SU-DHL-6 (cell line): ENCODE measurements at regions not wholly inside any gene's neighbourhood (a gene's known extent, or its start where the extent isn't known, plus 50 kb on each side); places are given as distances from the start of the nearest gene placed in this dataset.

ENCODE experiments used
- H2AFZ ChIP-seq: fragments of 200-600 bp; sonication (generic); 2 replicates; pipeline ENCODE4 v1.6.1; 2014; ENCODE audit warnings: low read depth, mild to moderate bottlenecking, moderate library complexity, mixed read lengths, antibody characterized with exemption, low read length; ENCODE audit not compliant: severe bottlenecking
- H3F3A ChIP-seq: fragments of 200-600 bp; shearing (Covaris generic); 2 replicates; pipeline ENCODE4 v1.6.0; 2016; ENCODE audit warnings: antibody characterized with exemption, mild to moderate bottlenecking; ENCODE audit not compliant: insufficient read depth
- H3K27ac ChIP-seq: fragments of 200-600 bp; sonication (generic); 2 replicates; pipeline ENCODE4 v1.5.1; 2016; ENCODE audit warnings: low read depth, mild to moderate bottlenecking, low read length, moderate library complexity, mixed read lengths
- H3K27me3 ChIP-seq: fragments of 200-600 bp; sonication (generic), shearing (Covaris generic); 2 replicates; pipeline ENCODE4 v1.6.0; 2014; ENCODE audit warnings: mild to moderate bottlenecking, low read length
- H3K36me3 ChIP-seq: fragments of 200-600 bp; sonication (generic); 2 replicates; pipeline ENCODE4 v1.6.1; 2014; ENCODE audit warnings: mild to moderate bottlenecking, low read length, mixed read lengths
- H3K4me2 ChIP-seq: fragments of 300-600, 200-600 bp; shearing (Covaris generic), sonication (generic); 2 replicates; pipeline ENCODE4 v1.6.0; 2014; ENCODE audit warnings: low read length, low read depth, mild to moderate bottlenecking; ENCODE audit not compliant: poor library complexity, severe bottlenecking
- H3K4me3 ChIP-seq: fragments of 200-600 bp; sonication (generic); 2 replicates; pipeline ENCODE4 v1.5.1; 2014; ENCODE audit warnings: antibody characterized with exemption, low read length, mild to moderate bottlenecking, mixed read lengths; ENCODE audit not compliant: insufficient read depth, poor library complexity, severe bottlenecking
- H3K79me2 ChIP-seq: fragments of 200-600 bp; sonication (generic); 2 replicates; pipeline ENCODE4 v1.6.1; 2014; ENCODE audit warnings: mild to moderate bottlenecking, low read length, moderate library complexity; ENCODE audit not compliant: insufficient read depth
- H3K9ac ChIP-seq: fragments of 200-600 bp; sonication (generic); 2 replicates; pipeline ENCODE4 v1.7.0; 2014; ENCODE audit warnings: mild to moderate bottlenecking, low read length
- H3K9me2 ChIP-seq: fragments of 200-600 bp; sonication (generic); replicated peaks from 2 replicates; pipeline ENCODE4 v1.6.1; 2014; ENCODE audit warnings: low read length; ENCODE audit not compliant: insufficient read depth
- H3K9me3 ChIP-seq: fragments of 200-600 bp; sonication (generic); 2 replicates; pipeline ENCODE4 v1.6.1; 2014; ENCODE audit warnings: low read length, mixed read lengths; ENCODE audit not compliant: insufficient read depth
- H4K20me1 ChIP-seq: fragments of 200-600 bp; sonication (generic); 2 replicates; pipeline ENCODE4 v1.6.1; 2014; ENCODE audit warnings: low read depth, mild to moderate bottlenecking, antibody characterized with exemption, low read length, moderate library complexity, mixed read lengths
- EZH2phosphoT487 ChIP-seq: fragments of 200-600 bp; sonication (generic), shearing (Covaris generic); conservative IDR thresholded peaks from 2 replicates; pipeline ENCODE4 v1.6.1; 2018; ENCODE audit warnings: mild to moderate bottlenecking, antibody characterized with exemption, low read length, moderate library complexity, mixed read lengths
- TF ChIP-seq, protein P1 (sequence below): fragments of 200-600 bp; sonication (generic); IDR thresholded peaks from one replicate; pipeline ENCODE4 v1.5.1; 2017; ENCODE audit warnings: antibody characterized with exemption, mild to moderate bottlenecking, low read length, moderate library complexity; ENCODE audit not compliant: insufficient read depth, poor library complexity, severe bottlenecking

DNA sequence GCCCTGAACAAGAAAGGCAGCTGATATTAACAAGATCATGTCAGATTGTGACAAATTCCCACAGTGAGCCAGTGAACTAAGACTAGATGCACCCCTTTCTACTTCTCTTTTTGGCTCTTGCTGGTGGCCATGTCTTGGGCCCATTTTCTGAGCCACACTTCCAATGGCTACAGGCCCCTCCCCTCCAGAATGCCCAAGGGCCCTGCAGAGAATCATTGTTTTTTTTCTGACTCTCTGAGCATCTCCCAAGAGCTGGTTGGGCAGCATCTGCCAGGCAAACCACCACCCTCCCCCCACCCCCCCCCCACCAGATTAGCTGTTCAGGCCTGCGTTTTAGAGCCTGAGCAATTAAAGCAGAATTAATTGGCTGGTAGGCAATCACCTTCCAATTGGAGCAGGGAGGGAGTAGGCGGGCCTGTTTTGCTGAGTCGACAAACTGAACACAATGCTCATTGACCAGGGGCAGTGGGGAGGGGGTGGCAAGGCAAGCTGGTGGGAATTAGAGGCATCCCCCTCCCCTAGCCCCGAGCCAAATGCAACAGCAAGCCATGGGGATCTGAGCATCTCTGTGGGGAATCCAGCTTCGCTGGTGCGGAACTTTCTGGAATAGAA lies 541.4 kb downstream of the MN1 start:
- Histone ChIP-seq H3K9me2 (no peaks in the 10 kb centered on the region), H4K20me1 (no peaks in the 10 kb centered on the region), H3K79me2 (no peaks in the 10 kb centered on the region), H3K27ac (no peak overlapping the region), H3K4me3 (no peak overlapping the region), H3K36me3 (no peaks in the 10 kb centered on the region), H3K4me2 (no peak overlapping the region), H3K27me3 (no peaks in the 10 kb centered on the region), H3K9ac (no peak overlapping the region), H2AFZ (no peak overlapping the region), H3K9me3 (0 out of 2 replicates have a peak, but pooled peaks cover 6% of the 10 kb centered on the region), H3F3A (no peaks in the 10 kb centered on the region)
- TF ChIP-seq, protein P1, sequence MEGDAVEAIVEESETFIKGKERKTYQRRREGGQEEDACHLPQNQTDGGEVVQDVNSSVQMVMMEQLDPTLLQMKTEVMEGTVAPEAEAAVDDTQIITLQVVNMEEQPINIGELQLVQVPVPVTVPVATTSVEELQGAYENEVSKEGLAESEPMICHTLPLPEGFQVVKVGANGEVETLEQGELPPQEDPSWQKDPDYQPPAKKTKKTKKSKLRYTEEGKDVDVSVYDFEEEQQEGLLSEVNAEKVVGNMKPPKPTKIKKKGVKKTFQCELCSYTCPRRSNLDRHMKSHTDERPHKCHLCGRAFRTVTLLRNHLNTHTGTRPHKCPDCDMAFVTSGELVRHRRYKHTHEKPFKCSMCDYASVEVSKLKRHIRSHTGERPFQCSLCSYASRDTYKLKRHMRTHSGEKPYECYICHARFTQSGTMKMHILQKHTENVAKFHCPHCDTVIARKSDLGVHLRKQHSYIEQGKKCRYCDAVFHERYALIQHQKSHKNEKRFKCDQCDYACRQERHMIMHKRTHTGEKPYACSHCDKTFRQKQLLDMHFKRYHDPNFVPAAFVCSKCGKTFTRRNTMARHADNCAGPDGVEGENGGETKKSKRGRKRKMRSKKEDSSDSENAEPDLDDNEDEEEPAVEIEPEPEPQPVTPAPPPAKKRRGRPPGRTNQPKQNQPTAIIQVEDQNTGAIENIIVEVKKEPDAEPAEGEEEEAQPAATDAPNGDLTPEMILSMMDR: no peak
- TF ChIP-seq EZH2phosphoT487: no peak

DNA sequence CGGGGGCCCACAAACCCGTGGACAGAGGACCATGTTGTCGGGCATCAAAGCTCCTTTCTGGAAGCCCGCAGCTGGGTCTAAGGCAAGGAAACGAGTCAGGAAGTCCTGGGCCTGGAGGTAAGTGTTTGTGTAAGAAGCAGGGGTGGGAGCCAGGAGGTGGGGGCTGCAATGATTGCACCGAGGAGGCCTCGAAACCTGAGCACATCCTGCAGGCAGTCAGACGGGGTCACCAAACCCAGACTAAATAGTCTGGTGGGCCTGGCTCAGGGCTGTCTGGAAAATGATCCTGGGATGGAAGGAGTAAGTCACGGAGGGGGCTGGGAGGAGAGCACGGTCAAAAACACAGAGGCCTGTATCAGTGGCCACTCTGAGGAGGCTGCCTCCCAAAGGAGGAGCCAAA lies 539.2 kb downstream of the MN1 start:
- no peak overlapping the region for H2AFZ ChIP-seq
- no peak overlapping the region for H3K27ac ChIP-seq
- H3K9ac ChIP-seq: no peak overlapping the region
- H3K36me3 ChIP-seq: no peaks in the 10 kb centered on the region
- H3K79me2 ChIP-seq: no peaks in the 10 kb centered on the region
- TF ChIP-seq EZH2phosphoT487: no peak
- TF ChIP-seq, protein P1: no peak
- no peak overlapping the region for H3K4me3 ChIP-seq
- H3K9me2 ChIP-seq: no peaks in the 10 kb centered on the region
- no peaks in the 10 kb centered on the region for H3F3A ChIP-seq
- no peak overlapping the region for H3K4me2 ChIP-seq
- no peaks in the 10 kb centered on the region for H3K9me3 ChIP-seq
- no peaks in the 10 kb centered on the region for H4K20me1 ChIP-seq
- H3K27me3 ChIP-seq: no peaks in the 10 kb centered on the region

DNA sequence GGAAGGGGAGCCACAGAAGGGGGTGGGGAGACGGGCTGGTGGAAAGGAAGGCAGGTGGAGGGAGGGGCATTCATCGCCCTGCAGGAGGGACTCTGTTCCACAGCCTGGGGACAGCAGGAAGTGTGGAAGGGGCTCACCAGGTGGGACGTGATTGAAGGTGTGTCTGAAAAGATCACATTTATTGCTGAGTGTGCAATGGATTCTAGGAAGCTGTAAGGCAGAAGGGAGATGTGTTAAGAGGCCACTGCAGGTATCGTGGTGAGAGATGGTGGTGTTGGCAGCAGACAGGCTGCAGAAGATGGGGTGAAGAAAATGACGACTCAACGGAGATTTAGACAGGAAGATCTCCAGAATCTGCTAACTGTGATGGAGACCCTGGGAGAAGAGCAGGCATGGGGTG lies 537.4 kb downstream of the MN1 start:
- no peaks in the 10 kb centered on the region for H3F3A ChIP-seq
- H2AFZ ChIP-seq: no peak overlapping the region
- no peaks in the 10 kb centered on the region for H3K9me2 ChIP-seq
- H3K36me3 ChIP-seq: no peaks in the 10 kb centered on the region
- H3K9ac ChIP-seq: no peak overlapping the region
- no peaks in the 10 kb centered on the region for H4K20me1 ChIP-seq
- no peak overlapping the region for H3K4me3 ChIP-seq
- H3K79me2 ChIP-seq: no peaks in the 10 kb centered on the region
- TF ChIP-seq EZH2phosphoT487: no peak
- TF ChIP-seq, protein P1: no peak
- no peak overlapping the region for H3K27ac ChIP-seq
- H3K9me3 ChIP-seq: no peaks in the 10 kb centered on the region
- H3K4me2 ChIP-seq: no peak overlapping the region
- H3K27me3 ChIP-seq: no peaks in the 10 kb centered on the region
